Cardiac muscle cell (in vitro differentiated cells and primary cell): ENCODE measurements at regions not wholly inside any gene's neighbourhood (a gene's known extent, or its start where the extent isn't known, plus 50 kb on each side); places are given as distances from the start of the nearest gene placed in this dataset.

ENCODE experiments used
- DNase-seq, 2 donors: peaks; one replicate each; pipeline versions ENCODE4 v3.0.0 to v3.0.0-alpha.2; 2010 to 2017; ENCODE audit warnings: low read depth in 1 of 2, low spot score in 1 of 2
- H3K27ac ChIP-seq: fragments of 200-600 bp; sonication (generic); 2 replicates; pipeline ENCODE4 v1.5.1; 2016
- H3K27me3 ChIP-seq: fragments of 200-600 bp; sonication (generic); 2 replicates; pipeline ENCODE4 v1.6.0; 2016; ENCODE audit warnings: control low read depth
- H3K36me3 ChIP-seq: fragments of 200-600 bp; sonication (generic); 2 replicates; pipeline ENCODE4 v1.5.1; 2016; ENCODE audit warnings: control low read depth
- H3K4me1 ChIP-seq: fragments of 200-600 bp; sonication (generic); 2 replicates; pipeline ENCODE4 v1.8.1; 2017; ENCODE audit warnings: low read depth, mild to moderate bottlenecking, mixed run types
- H3K4me3 ChIP-seq: fragments of 200-600 bp; sonication (generic); 2 replicates; pipeline ENCODE4 v1.5.1; 2016; ENCODE audit warnings: mild to moderate bottlenecking
- H3K9me3 ChIP-seq: fragments of 200-600 bp; sonication (generic); 2 replicates; pipeline ENCODE4 v1.5.1; 2017; ENCODE audit warnings: low read depth, mild to moderate bottlenecking, control low read depth
- TF ChIP-seq, protein P1 (sequence below): IDR thresholded peaks from 2 replicates; pipeline ENCODE4 v1.5.1; 2012; ENCODE audit warnings: low read depth, mild to moderate bottlenecking, low read length

- H3K9me3 ChIP-seq, result no peaks in the 10 kb centered on the region
Observed at GRCh38 chrY:11022734-11023133, 1495.1 kb downstream of the TSPY10 start.

GRCh38 chrY:11044234-11044883 is 1516.7 kb downstream of the TSPY10 start:
- no peak for DNase-seq
- no peak overlapping the region for H3K27ac ChIP-seq
- TF ChIP-seq, protein P1, sequence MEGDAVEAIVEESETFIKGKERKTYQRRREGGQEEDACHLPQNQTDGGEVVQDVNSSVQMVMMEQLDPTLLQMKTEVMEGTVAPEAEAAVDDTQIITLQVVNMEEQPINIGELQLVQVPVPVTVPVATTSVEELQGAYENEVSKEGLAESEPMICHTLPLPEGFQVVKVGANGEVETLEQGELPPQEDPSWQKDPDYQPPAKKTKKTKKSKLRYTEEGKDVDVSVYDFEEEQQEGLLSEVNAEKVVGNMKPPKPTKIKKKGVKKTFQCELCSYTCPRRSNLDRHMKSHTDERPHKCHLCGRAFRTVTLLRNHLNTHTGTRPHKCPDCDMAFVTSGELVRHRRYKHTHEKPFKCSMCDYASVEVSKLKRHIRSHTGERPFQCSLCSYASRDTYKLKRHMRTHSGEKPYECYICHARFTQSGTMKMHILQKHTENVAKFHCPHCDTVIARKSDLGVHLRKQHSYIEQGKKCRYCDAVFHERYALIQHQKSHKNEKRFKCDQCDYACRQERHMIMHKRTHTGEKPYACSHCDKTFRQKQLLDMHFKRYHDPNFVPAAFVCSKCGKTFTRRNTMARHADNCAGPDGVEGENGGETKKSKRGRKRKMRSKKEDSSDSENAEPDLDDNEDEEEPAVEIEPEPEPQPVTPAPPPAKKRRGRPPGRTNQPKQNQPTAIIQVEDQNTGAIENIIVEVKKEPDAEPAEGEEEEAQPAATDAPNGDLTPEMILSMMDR, result no peak

More at GRCh38 chrY:11022734-11023133, 1495.1 kb downstream of the TSPY10 start:
- no peaks in the 10 kb centered on the region for H3K27me3 ChIP-seq
- H3K27ac ChIP-seq, result no peak overlapping the region
- H3K4me1 ChIP-seq, result no peaks in the 10 kb centered on the region
- no peak for DNase-seq
- TF ChIP-seq, protein P1, result no peak
- H3K4me3 ChIP-seq, result no peak overlapping the region
- no peaks in the 10 kb centered on the region for H3K36me3 ChIP-seq

GRCh38 chrY:11063486-11063885 is 1535.8 kb downstream of the TSPY10 start:
- H3K36me3 ChIP-seq, result no peaks in the 10 kb centered on the region
- H3K4me1 ChIP-seq, result no peaks in the 10 kb centered on the region
- TF ChIP-seq, protein P1, result no peak
- DNase-seq, result no peak
- H3K4me3 ChIP-seq, result no peak overlapping the region
- no peaks in the 10 kb centered on the region for H3K9me3 ChIP-seq
- no peak overlapping the region for H3K27ac ChIP-seq
- H3K27me3 ChIP-seq, result no peaks in the 10 kb centered on the region

More at GRCh38 chrY:11044234-11044883, 1516.7 kb downstream of the TSPY10 start:
- Histone ChIP-seq H3K27me3 (no peaks in the 10 kb centered on the region), H3K9me3 (no peaks in the 10 kb centered on the region), H3K4me3 (no peak overlapping the region), H3K4me1 (no peaks in the 10 kb centered on the region), H3K36me3 (no peaks in the 10 kb centered on the region)

DNA sequence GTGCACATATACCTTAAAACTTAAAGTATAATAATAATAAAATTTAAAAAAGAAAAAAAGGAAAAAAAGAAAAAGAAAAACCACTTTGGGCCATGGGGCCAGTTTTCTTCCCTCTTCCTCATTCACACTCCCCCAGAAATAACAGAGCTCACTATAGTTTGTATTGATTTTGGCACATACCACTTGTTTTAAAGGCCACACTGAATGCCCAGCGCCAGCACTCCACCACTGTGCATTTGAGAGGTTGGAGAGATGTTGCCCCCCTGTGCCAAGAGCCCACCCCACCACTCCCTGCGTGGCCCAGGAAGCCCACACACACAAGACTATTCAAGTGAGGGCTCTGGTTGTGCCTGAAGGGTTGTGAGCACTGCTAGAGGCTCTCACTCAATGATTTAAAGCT is 1536.3 kb downstream of the TSPY10 start:
- no peak overlapping the region for H3K27ac ChIP-seq
- no peak overlapping the region for H3K4me3 ChIP-seq
- TF ChIP-seq, protein P1, result no peak
- no peak for DNase-seq
- H3K27me3 ChIP-seq, result no peaks in the 10 kb centered on the region
- H3K36me3 ChIP-seq, result no peaks in the 10 kb centered on the region
- no peaks in the 10 kb centered on the region for H3K4me1 ChIP-seq
- H3K9me3 ChIP-seq, result no peaks in the 10 kb centered on the region

DNA sequence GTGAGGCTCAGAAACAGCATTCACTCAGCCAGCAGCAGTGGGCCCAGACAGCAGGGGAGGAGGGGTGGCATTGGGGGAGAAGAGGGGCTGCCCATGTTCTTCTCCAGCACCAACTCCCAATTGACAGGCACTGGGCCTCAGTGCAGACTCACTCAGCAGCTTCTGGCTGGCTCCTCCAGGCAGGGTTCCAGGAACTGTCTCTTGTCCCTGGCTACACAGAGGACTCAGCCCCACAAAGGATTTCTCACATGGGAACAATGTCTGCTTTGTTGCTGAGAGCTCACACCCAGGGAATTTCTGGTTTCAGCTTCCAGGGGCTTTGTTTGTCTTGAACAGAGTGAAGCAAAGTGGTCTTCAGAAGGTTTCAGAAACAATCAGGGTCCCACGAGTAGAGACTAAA is 1536.7 kb downstream of the TSPY10 start:
- TF ChIP-seq, protein P1, result no peak
- Histone ChIP-seq H3K4me1 (no peaks in the 10 kb centered on the region), H3K9me3 (no peaks in the 10 kb centered on the region), H3K27ac (no peak overlapping the region), H3K4me3 (no peak overlapping the region), H3K27me3 (no peaks in the 10 kb centered on the region), H3K36me3 (no peaks in the 10 kb centered on the region)
- no peak for DNase-seq

DNA sequence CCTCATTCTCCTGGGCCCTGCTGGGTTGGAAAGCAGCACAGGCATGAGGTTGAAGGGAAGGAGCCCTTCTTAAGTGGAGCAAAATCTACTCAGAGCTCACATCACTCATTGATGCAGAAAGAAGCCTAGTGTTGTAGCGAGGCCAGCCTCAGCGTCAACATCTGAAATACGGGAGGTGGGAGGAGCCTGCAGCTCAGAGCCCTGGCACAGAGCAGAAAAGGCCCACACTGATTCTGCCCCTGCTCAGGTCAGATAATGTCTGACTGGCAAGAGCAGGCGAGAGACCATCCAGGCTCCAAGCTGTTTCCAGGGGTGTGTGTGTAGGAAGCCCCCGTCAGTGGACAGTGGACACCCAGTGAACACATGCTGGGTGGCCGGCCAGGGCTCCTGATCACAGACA is 1541.6 kb downstream of the TSPY10 start:
- Histone ChIP-seq H3K27me3 (no peaks in the 10 kb centered on the region), H3K9me3 (no peaks in the 10 kb centered on the region), H3K36me3 (no peaks in the 10 kb centered on the region), H3K4me1 (no peaks in the 10 kb centered on the region), H3K4me3 (no peak overlapping the region), H3K27ac (no peak overlapping the region)
- TF ChIP-seq, protein P1, result no peak
- no peak for DNase-seq
